ENCODE measurements at regions not wholly inside any gene's neighbourhood (a gene's known extent, or its start where the extent isn't known, plus 50 kb on each side); places are given as distances from the start of the nearest gene placed in this dataset.

- no peak for FAIRE-seq
Measured at GRCh38 chr9:108070861-108071260, 581.3 kb upstream of the KLF4 start.

GRCh38 chr9:108069991-108070390 is 580.4 kb upstream of the KLF4 start:
- DNase-seq (ENCODE audit: low read depth, low spot score) (no peak), FAIRE-seq (no peak)
- Histone ChIP-seq H3K79me2 (ENCODE audit: control insufficient read depth, insufficient read depth, low read length) (no peaks in the 10 kb centered on the region), H3K36me3 (ENCODE audit: control insufficient read depth in 2 of 2, extremely low read depth in 1 of 2, insufficient read depth in 2 of 2, low read length in 2 of 2) (no peaks in the 10 kb centered on the region), H3K4me1 (ENCODE audit: control insufficient read depth, extremely low read depth, insufficient read depth, low read length) (no peaks in the 10 kb centered on the region), H4K20me1 (ENCODE audit: control insufficient read depth, extremely low read depth, insufficient read depth, low read length) (no peaks in the 10 kb centered on the region), H3K4me3 (ENCODE audit: control insufficient read depth in 2 of 3, extremely low read depth in 1 of 3, insufficient read depth in 2 of 3, low read depth in 1 of 3, low read length in 3 of 3) (no peak overlapping the region), H3K4me2 (ENCODE audit: control insufficient read depth, extremely low read depth, insufficient read depth, low read depth, low read length) (no peak overlapping the region), H3K27me3 (ENCODE audit: control insufficient read depth, extremely low read depth, insufficient read depth, low read length) (no peaks in the 10 kb centered on the region), H3K27ac (ENCODE audit: control insufficient read depth, insufficient read depth, low read length) (no peak overlapping the region), H3K9me3 (ENCODE audit: control insufficient read depth, low read depth, low read length) (no peaks in the 10 kb centered on the region), H2AFZ (ENCODE audit: control insufficient read depth, low read length) (no peak overlapping the region), H3K9me1 (ENCODE audit: control insufficient read depth, extremely low read depth, insufficient read depth, low read length) (no peaks in the 10 kb centered on the region), H3K9ac (ENCODE audit: control insufficient read depth, extremely low read depth, insufficient read depth, low read length) (no peak overlapping the region)
- dilution Hi-C loops (cut with MboI; ENCODE audit: extremely low pct_ligation_motif_present, low sequenced_read_pairs) = no loop called here
- TF ChIP-seq EZH2 (IDR thresholded peaks at IDR 0.05; ENCODE audit: low read length) (no peak), CTCF (optimal IDR thresholded peaks at IDR 0.05 in 1 of 3, IDR thresholded peaks at IDR 0.05 in 1 of 3, conservative IDR thresholded peaks at IDR 0.05 in 1 of 3; ENCODE audit: extremely low read depth in 1 of 3, insufficient read depth in 2 of 3, low read length in 3 of 3) (no peak)

More at GRCh38 chr9:108070861-108071260, 581.3 kb upstream of the KLF4 start:
- Histone ChIP-seq H3K9ac (ENCODE audit: control insufficient read depth, extremely low read depth, insufficient read depth, low read length) (no peak overlapping the region), H4K20me1 (ENCODE audit: control insufficient read depth, extremely low read depth, insufficient read depth, low read length) (no peaks in the 10 kb centered on the region), H3K4me2 (ENCODE audit: control insufficient read depth, extremely low read depth, insufficient read depth, low read depth, low read length) (no peak overlapping the region), H3K27ac (ENCODE audit: control insufficient read depth, insufficient read depth, low read length) (no peak overlapping the region), H3K27me3 (ENCODE audit: control insufficient read depth, extremely low read depth, insufficient read depth, low read length) (no peaks in the 10 kb centered on the region), H3K4me1 (ENCODE audit: control insufficient read depth, extremely low read depth, insufficient read depth, low read length) (no peaks in the 10 kb centered on the region), H3K4me3 (ENCODE audit: control insufficient read depth in 2 of 3, extremely low read depth in 1 of 3, insufficient read depth in 2 of 3, low read depth in 1 of 3, low read length in 3 of 3) (no peak overlapping the region), H3K9me1 (ENCODE audit: control insufficient read depth, extremely low read depth, insufficient read depth, low read length) (no peaks in the 10 kb centered on the region), H2AFZ (ENCODE audit: control insufficient read depth, low read length) (no peak overlapping the region), H3K79me2 (ENCODE audit: control insufficient read depth, insufficient read depth, low read length) (no peaks in the 10 kb centered on the region), H3K9me3 (ENCODE audit: control insufficient read depth, low read depth, low read length) (no peaks in the 10 kb centered on the region), H3K36me3 (ENCODE audit: control insufficient read depth in 2 of 2, extremely low read depth in 1 of 2, insufficient read depth in 2 of 2, low read length in 2 of 2) (no peaks in the 10 kb centered on the region)
- no peak for TF ChIP-seq CTCF (optimal IDR thresholded peaks at IDR 0.05 in 1 of 3, IDR thresholded peaks at IDR 0.05 in 1 of 3, conservative IDR thresholded peaks at IDR 0.05 in 1 of 3; ENCODE audit: extremely low read depth in 1 of 3, insufficient read depth in 2 of 3, low read length in 3 of 3)
- no peak for TF ChIP-seq EZH2 (IDR thresholded peaks at IDR 0.05; ENCODE audit: low read length)
- no peak for DNase-seq (ENCODE audit: low read depth, low spot score)
- dilution Hi-C loops (cut with MboI; ENCODE audit: extremely low pct_ligation_motif_present, low sequenced_read_pairs) = no loop called here

Measured in keratinocyte (primary cell).